ENCODE measurements at regions not wholly inside any gene's neighbourhood (a gene's known extent, or its start where the extent isn't known, plus 50 kb on each side); places are given as distances from the start of the nearest gene placed in this dataset.

GRCh38 chr4:188903986-188904385 lies 764.7 kb downstream of the TRIML1 start:
- ATAC-seq, result no peak

GRCh38 chr4:188904617-188905016 lies 765.4 kb downstream of the TRIML1 start:
- no peak for ATAC-seq
- H3K4me3 Mint-ChIP-seq, result no peak overlapping the region
- peaks cover 9% of the 10 kb centered on the region for H3K9me3 Mint-ChIP-seq
- DNase-seq (ENCODE audit: low spot score), result no peak
- H3K36me3 Mint-ChIP-seq, result peaks cover 7% of the 10 kb centered on the region
- no peaks in the 10 kb centered on the region for H3K4me1 Mint-ChIP-seq (ENCODE audit: low read depth in 2 of 2)
- no peak overlapping the region for H3K27ac Mint-ChIP-seq
- H3K27me3 Mint-ChIP-seq, result no peaks in the 10 kb centered on the region

More at GRCh38 chr4:188903986-188904385, 764.7 kb downstream of the TRIML1 start:
- peaks cover 9% of the 10 kb centered on the region for H3K9me3 Mint-ChIP-seq
- no peaks in the 10 kb centered on the region for H3K27me3 Mint-ChIP-seq
- H3K4me3 Mint-ChIP-seq, result no peak overlapping the region
- DNase-seq (ENCODE audit: low spot score), result no peak
- no peaks in the 10 kb centered on the region for H3K4me1 Mint-ChIP-seq (ENCODE audit: low read depth in 2 of 2)
- H3K27ac Mint-ChIP-seq, result no peak overlapping the region
- peaks cover 7% of the 10 kb centered on the region for H3K36me3 Mint-ChIP-seq

- DNase-seq (ENCODE audit: low spot score) (no peak), ATAC-seq (no peak)
- Mint-ChIP-seq H3K36me3 (peaks cover 7% of the 10 kb centered on the region), H3K27ac (no peak overlapping the region), H3K9me3 (peaks cover 8% of the 10 kb centered on the region), H3K4me1 (ENCODE audit: low read depth in 2 of 2) (no peaks in the 10 kb centered on the region), H3K27me3 (no peaks in the 10 kb centered on the region), H3K4me3 (no peak overlapping the region)
Observed at GRCh38 chr4:188905248-188905647, 766.0 kb downstream of the TRIML1 start.

GRCh38 chr4:188911199-188911598 lies 772.0 kb downstream of the TRIML1 start:
- DNase-seq (ENCODE audit: low spot score), result no peak
- H3K9me3 Mint-ChIP-seq, result peaks cover 15% of the 10 kb centered on the region
- H3K27me3 Mint-ChIP-seq, result no peaks in the 10 kb centered on the region
- ATAC-seq, result no peak
- no peak overlapping the region for H3K4me3 Mint-ChIP-seq
- no peak overlapping the region for H3K27ac Mint-ChIP-seq
- peaks cover 8% of the 10 kb centered on the region for H3K36me3 Mint-ChIP-seq
- no peaks in the 10 kb centered on the region for H3K4me1 Mint-ChIP-seq (ENCODE audit: low read depth in 2 of 2)

GRCh38 chr4:188911707-188912106 lies 772.5 kb downstream of the TRIML1 start:
- Mint-ChIP-seq H3K36me3 (peaks cover 8% of the 10 kb centered on the region), H3K27ac (no peak overlapping the region), H3K4me1 (ENCODE audit: low read depth in 2 of 2) (no peaks in the 10 kb centered on the region), H3K9me3 (peaks cover 15% of the 10 kb centered on the region), H3K27me3 (no peaks in the 10 kb centered on the region), H3K4me3 (no peak overlapping the region)
- no peak for ATAC-seq
- DNase-seq (ENCODE audit: low spot score), result no peak

GRCh38 chr4:188915175-188915574 lies 775.9 kb downstream of the TRIML1 start:
- Mint-ChIP-seq H3K27me3 (no peaks in the 10 kb centered on the region), H3K36me3 (peaks cover 12% of the 10 kb centered on the region), H3K9me3 (peaks cover 19% of the 10 kb centered on the region), H3K4me3 (no peak overlapping the region), H3K27ac (no peak overlapping the region), H3K4me1 (ENCODE audit: low read depth in 2 of 2) (no peaks in the 10 kb centered on the region)
- DNase-seq (ENCODE audit: low spot score) (no peak), ATAC-seq (no peak)

GRCh38 chr4:188918787-188919186 lies 779.5 kb downstream of the TRIML1 start:
- no peak for ATAC-seq

GRCh38 chr4:188930822-188931221 lies 791.6 kb downstream of the TRIML1 start:
- peaks cover 11% of the 10 kb centered on the region for H3K9me3 Mint-ChIP-seq
- no peak for ATAC-seq

More at GRCh38 chr4:188918787-188919186, 779.5 kb downstream of the TRIML1 start:
- Mint-ChIP-seq H3K27me3 (no peaks in the 10 kb centered on the region), H3K9me3 (peaks cover 20% of the 10 kb centered on the region), H3K36me3 (peaks cover 12% of the 10 kb centered on the region), H3K27ac (no peak overlapping the region), H3K4me1 (ENCODE audit: low read depth in 2 of 2) (no peaks in the 10 kb centered on the region), H3K4me3 (no peak overlapping the region)
- DNase-seq (ENCODE audit: low spot score), result no peak

GRCh38 chr4:188934320-188934962 lies 795.2 kb downstream of the TRIML1 start:
- Mint-ChIP-seq H3K9me3 (peaks cover 8% of the 10 kb centered on the region), H3K27me3 (no peaks in the 10 kb centered on the region), H3K4me3 (no peak overlapping the region), H3K4me1 (ENCODE audit: low read depth in 2 of 2) (no peaks in the 10 kb centered on the region), H3K36me3 (peaks cover 5% of the 10 kb centered on the region), H3K27ac (no peak overlapping the region)
- ATAC-seq (no peak), DNase-seq (ENCODE audit: low spot score) (no peak)

More at GRCh38 chr4:188930822-188931221, 791.6 kb downstream of the TRIML1 start:
- Mint-ChIP-seq H3K4me1 (ENCODE audit: low read depth in 2 of 2) (no peaks in the 10 kb centered on the region), H3K4me3 (no peak overlapping the region), H3K27me3 (no peaks in the 10 kb centered on the region), H3K36me3 (peaks cover 5% of the 10 kb centered on the region), H3K27ac (no peak overlapping the region)
- DNase-seq (ENCODE audit: low spot score), result no peak

GRCh38 chr4:188941524-188942119 lies 802.4 kb downstream of the TRIML1 start:
- no peak for DNase-seq (ENCODE audit: low spot score)
- no peak overlapping the region for H3K27ac Mint-ChIP-seq
- H3K9me3 Mint-ChIP-seq, result peaks cover 16% of the 10 kb centered on the region
- no peak overlapping the region for H3K4me3 Mint-ChIP-seq
- H3K27me3 Mint-ChIP-seq, result no peaks in the 10 kb centered on the region
- H3K4me1 Mint-ChIP-seq (ENCODE audit: low read depth in 2 of 2), result no peaks in the 10 kb centered on the region
- ATAC-seq, result no peak
- peaks cover 6% of the 10 kb centered on the region for H3K36me3 Mint-ChIP-seq

- Mint-ChIP-seq H3K27me3 (no peaks in the 10 kb centered on the region), H3K9me3 (peaks cover 16% of the 10 kb centered on the region), H3K4me1 (ENCODE audit: low read depth in 2 of 2) (no peaks in the 10 kb centered on the region), H3K27ac (no peak overlapping the region), H3K4me3 (no peak overlapping the region), H3K36me3 (peaks cover 6% of the 10 kb centered on the region)
- no peak for DNase-seq (ENCODE audit: low spot score)
- no peak for ATAC-seq
Observed at GRCh38 chr4:188942606-188943005, 803.4 kb downstream of the TRIML1 start.

GRCh38 chr4:188949596-188949995 lies 810.4 kb downstream of the TRIML1 start:
- no peak for ATAC-seq

GRCh38 chr4:188955066-188955465 lies 815.8 kb downstream of the TRIML1 start:
- no peak for DNase-seq (ENCODE audit: low spot score)
- no peak for ATAC-seq

More at GRCh38 chr4:188949596-188949995, 810.4 kb downstream of the TRIML1 start:
- no peaks in the 10 kb centered on the region for H3K4me1 Mint-ChIP-seq (ENCODE audit: low read depth in 2 of 2)
- H3K36me3 Mint-ChIP-seq, result peaks cover 11% of the 10 kb centered on the region
- no peak overlapping the region for H3K4me3 Mint-ChIP-seq
- DNase-seq (ENCODE audit: low spot score), result no peak
- no peaks in the 10 kb centered on the region for H3K27me3 Mint-ChIP-seq
- no peak overlapping the region for H3K27ac Mint-ChIP-seq
- peaks cover 20% of the 10 kb centered on the region for H3K9me3 Mint-ChIP-seq

GRCh38 chr4:188956566-188956965 lies 817.3 kb downstream of the TRIML1 start:
- Mint-ChIP-seq H3K27me3 (no peaks in the 10 kb centered on the region), H3K27ac (no peak overlapping the region), H3K4me3 (no peak overlapping the region), H3K9me3 (peaks cover 30% of the 10 kb centered on the region), H3K4me1 (ENCODE audit: low read depth in 2 of 2) (no peaks in the 10 kb centered on the region), H3K36me3 (peaks cover 13% of the 10 kb centered on the region)
- DNase-seq (ENCODE audit: low spot score) (no peak), ATAC-seq (no peak)

More at GRCh38 chr4:188955066-188955465, 815.8 kb downstream of the TRIML1 start:
- Mint-ChIP-seq H3K36me3 (peaks cover 13% of the 10 kb centered on the region), H3K9me3 (peaks cover 27% of the 10 kb centered on the region), H3K27ac (no peak overlapping the region), H3K27me3 (no peaks in the 10 kb centered on the region), H3K4me1 (ENCODE audit: low read depth in 2 of 2) (no peaks in the 10 kb centered on the region), H3K4me3 (no peak overlapping the region)

Data from natural killer cell treated with Interleukin-12 subunit alpha and Interleukin-12 subunit beta and Interleukin-15 and Interleukin-18, amount 100 ng/mL, for 72 hours (primary cell).